SH-SY5Y (cell line): ENCODE measurements at regions not wholly inside any gene's neighbourhood (a gene's known extent, or its start where the extent isn't known, plus 50 kb on each side); places are given as distances from the start of the nearest gene placed in this dataset.

Source experiments
- GATA2 ChIP-seq: IDR thresholded peaks from 2 replicates; pipeline ENCODE4 v1.6.1; 2011; ENCODE audit warnings: mild to moderate bottlenecking, low read depth, low read length
- GATA3 ChIP-seq: IDR thresholded peaks from 2 replicates; pipeline ENCODE4 v1.6.1; 2011; ENCODE audit warnings: low read depth, mild to moderate bottlenecking, low read length, moderate library complexity

DNA sequence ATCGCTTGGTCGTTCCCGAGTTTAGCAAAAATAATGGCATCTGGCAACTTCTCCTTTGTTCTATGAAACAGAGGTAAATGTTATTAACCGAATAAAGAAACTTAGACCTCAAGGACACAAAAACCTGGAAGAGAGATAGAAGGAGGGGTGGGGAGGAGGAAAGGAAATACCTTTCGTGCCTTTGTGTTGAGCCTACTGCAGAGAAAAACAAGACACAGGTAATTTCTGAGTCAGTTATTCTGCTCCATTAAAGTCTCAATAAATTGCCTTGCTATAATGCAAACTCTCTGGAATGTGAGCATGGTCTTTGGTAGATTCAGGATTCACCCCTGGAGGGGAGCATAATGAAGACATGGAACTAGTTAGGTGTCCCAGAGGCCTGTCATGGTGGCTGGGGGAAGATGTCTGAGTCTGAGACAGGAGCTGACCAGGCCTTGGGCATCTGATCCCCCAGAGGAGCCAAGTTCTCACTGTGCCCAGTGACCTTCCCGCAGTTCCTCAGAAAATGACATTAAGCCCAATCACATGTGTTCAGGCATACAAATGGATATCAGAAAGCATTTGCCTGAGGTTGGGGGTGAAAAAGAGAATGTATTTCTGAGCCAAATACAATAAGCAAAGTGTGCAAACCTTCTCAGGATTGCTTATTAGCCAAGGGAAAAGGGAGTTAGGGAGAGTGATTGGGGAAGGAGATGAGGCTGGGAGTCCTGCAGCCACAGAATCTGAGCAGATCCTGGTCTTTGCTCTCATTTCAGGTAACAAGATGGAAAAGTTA, 72.6 kb upstream of the CADM1 start:
- TF ChIP-seq GATA2, result no peak
- no peak for TF ChIP-seq GATA3
